HG03558 (cell line): ENCODE measurements at regions not wholly inside any gene's neighbourhood (a gene's known extent, or its start where the extent isn't known, plus 50 kb on each side); places are given as distances from the start of the nearest gene placed in this dataset.

Experiments
- ATAC-seq: cut with Tn5 transposase; IDR thresholded peaks from one replicate; pipeline ENCODE4 v1.9.1; 2021; ENCODE audit warnings: moderate number of reproducible peaks; ENCODE audit not compliant: unreplicated experiment; ENCODE audit errors: extremely low read depth

- ATAC-seq, result no peak
Observed at GRCh38 chr15:97783240-97783639, 177.3 kb upstream of the ARRDC4 start.

GRCh38 chr15:97786741-97787140 is 173.8 kb upstream of the ARRDC4 start:
- no peak for ATAC-seq

- ATAC-seq, result no peak
Observed at GRCh38 chr15:97790180-97790579, 170.3 kb upstream of the ARRDC4 start.

- no peak for ATAC-seq
Observed at GRCh38 chr15:97791824-97792792, 168.4 kb upstream of the ARRDC4 start.

GRCh38 chr15:97804950-97805349 is 155.6 kb upstream of the ARRDC4 start:
- ATAC-seq, result no peak

GRCh38 chr15:97806766-97807165 is 153.7 kb upstream of the ARRDC4 start:
- no peak for ATAC-seq

- ATAC-seq, result no peak
Observed at GRCh38 chr15:97815835-97816234, 144.7 kb upstream of the ARRDC4 start.

- no peak for ATAC-seq
Observed at GRCh38 chr15:97817276-97817890, 143.1 kb upstream of the ARRDC4 start.

GRCh38 chr15:97836003-97836402 is 124.5 kb upstream of the ARRDC4 start:
- no peak for ATAC-seq

- ATAC-seq, result no peak
Observed at GRCh38 chr15:97837896-97838295, 122.6 kb upstream of the ARRDC4 start.

- no peak for ATAC-seq
Observed at GRCh38 chr15:97838606-97839210, 121.8 kb upstream of the ARRDC4 start.

GRCh38 chr15:97840501-97840900 is 120.0 kb upstream of the ARRDC4 start:
- no peak for ATAC-seq

- no peak for ATAC-seq
Observed at GRCh38 chr15:97841558-97841957, 118.9 kb upstream of the ARRDC4 start.

GRCh38 chr15:97849183-97849582 is 111.3 kb upstream of the ARRDC4 start:
- no peak for ATAC-seq

GRCh38 chr15:97858296-97858695 is 102.2 kb upstream of the ARRDC4 start:
- ATAC-seq, result no peak

GRCh38 chr15:97861529-97862260 is 98.8 kb upstream of the ARRDC4 start:
- ATAC-seq, result no peak

- ATAC-seq, result no peak
Observed at GRCh38 chr15:97866959-97867358, 93.5 kb upstream of the ARRDC4 start.

GRCh38 chr15:97867870-97868269 is 92.6 kb upstream of the ARRDC4 start:
- ATAC-seq, result no peak

- ATAC-seq, result no peak
Observed at GRCh38 chr15:97868981-97869380, 91.5 kb upstream of the ARRDC4 start.

GRCh38 chr15:97870771-97871170 is 89.7 kb upstream of the ARRDC4 start:
- ATAC-seq, result no peak

- no peak for ATAC-seq
Observed at GRCh38 chr15:97874139-97874538, 86.4 kb upstream of the ARRDC4 start.
